Rectal smooth muscle tissue (tissue), 1 donor: ENCODE measurements at regions not wholly inside any gene's neighbourhood (a gene's known extent, or its start where the extent isn't known, plus 50 kb on each side); places are given as distances from the start of the nearest gene placed in this dataset.

Experiments
- H3K27ac ChIP-seq: one replicate; pipeline ENCODE4 v1.7.0; 2013; ENCODE audit warnings: low read depth, low read length, inconsistent platforms
- H3K27me3 ChIP-seq: one replicate; pipeline ENCODE4 v1.7.0; 2013; ENCODE audit warnings: low read length; ENCODE audit not compliant: control insufficient read depth, insufficient read depth
- H3K36me3 ChIP-seq: one replicate; pipeline ENCODE4 v1.7.0; 2013; ENCODE audit warnings: low read length; ENCODE audit not compliant: control insufficient read depth, insufficient read depth
- H3K4me1 ChIP-seq: one replicate; pipeline ENCODE4 v1.7.0; 2013; ENCODE audit warnings: low read length; ENCODE audit not compliant: control insufficient read depth, insufficient read depth
- H3K4me3 ChIP-seq: one replicate; pipeline ENCODE4 v1.7.0; 2013; ENCODE audit warnings: low read length
- H3K9ac ChIP-seq: one replicate; pipeline ENCODE4 v1.7.0; 2013; ENCODE audit warnings: low read length

DNA sequence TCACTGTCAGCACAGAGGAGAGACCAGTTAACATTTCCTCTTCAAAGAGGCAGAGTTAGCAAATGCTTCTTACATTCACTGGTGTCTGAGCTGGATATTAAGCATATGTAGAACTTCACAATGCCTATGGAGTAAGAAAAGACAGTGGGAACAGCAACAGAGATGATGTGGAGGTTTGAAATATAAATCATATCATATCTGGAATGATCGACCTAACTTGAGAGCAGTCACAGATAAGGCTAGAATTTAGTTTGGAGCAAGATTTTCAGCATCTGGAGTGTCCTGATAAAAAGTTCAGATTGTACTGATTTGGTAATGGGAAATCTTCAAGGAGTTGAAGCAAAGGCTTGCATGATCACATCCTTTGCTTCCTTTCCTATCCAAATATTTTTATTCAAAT is 90.5 kb upstream of the ANKRD50 start:
- Histone ChIP-seq H3K9ac (no peak overlapping the region), H3K4me1 (peaks cover 2% of the 10 kb centered on the region), H3K4me3 (no peak overlapping the region), H3K36me3 (no peaks in the 10 kb centered on the region), H3K27ac (no peak overlapping the region), H3K27me3 (no peaks in the 10 kb centered on the region)

DNA sequence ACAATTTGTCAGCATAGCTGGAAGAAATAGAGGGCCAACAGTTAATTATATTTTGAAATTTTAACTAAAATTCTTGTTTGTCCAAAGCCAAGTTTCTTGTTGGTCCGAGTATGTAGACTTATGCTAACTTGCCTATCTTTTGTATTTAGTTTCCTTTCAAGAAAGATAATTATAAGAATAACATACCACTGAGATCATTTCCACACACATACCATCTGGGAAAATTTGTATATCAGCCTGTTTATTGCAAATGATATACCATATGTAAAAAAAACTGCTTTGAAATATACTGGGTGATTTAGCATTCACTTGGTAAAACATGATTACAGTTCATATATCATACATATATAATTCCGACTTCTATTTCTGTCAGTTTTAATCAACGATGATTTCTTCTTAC is 84.7 kb upstream of the ANKRD50 start:
- no peaks in the 10 kb centered on the region for H3K36me3 ChIP-seq
- H3K4me1 ChIP-seq, result no peaks in the 10 kb centered on the region
- no peak overlapping the region for H3K27ac ChIP-seq
- no peaks in the 10 kb centered on the region for H3K27me3 ChIP-seq
- H3K9ac ChIP-seq, result no peak overlapping the region
- no peak overlapping the region for H3K4me3 ChIP-seq

DNA sequence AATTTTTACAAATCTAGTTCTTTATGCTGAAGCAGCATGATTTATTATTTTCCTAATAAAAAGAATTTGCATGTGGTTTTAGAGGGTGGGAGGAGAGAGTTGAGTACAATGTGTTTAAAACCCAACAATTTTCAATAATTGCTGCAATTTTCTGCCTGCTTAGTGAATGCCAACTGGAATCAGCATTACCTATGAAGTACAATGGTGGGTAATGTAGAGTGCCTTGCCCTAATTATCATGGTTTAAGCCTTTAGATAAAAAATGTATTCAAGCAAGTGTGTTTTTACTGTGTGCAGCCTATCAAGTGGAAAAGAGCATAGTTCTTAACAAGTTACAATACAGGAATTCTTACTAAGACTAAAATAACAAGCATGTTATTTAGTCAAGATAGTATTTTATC is 77.9 kb upstream of the ANKRD50 start:
- no peaks in the 10 kb centered on the region for H3K4me1 ChIP-seq
- H3K9ac ChIP-seq, result no peak overlapping the region
- H3K4me3 ChIP-seq, result no peak overlapping the region
- no peaks in the 10 kb centered on the region for H3K27me3 ChIP-seq
- H3K36me3 ChIP-seq, result no peaks in the 10 kb centered on the region
- H3K27ac ChIP-seq, result no peak overlapping the region

DNA sequence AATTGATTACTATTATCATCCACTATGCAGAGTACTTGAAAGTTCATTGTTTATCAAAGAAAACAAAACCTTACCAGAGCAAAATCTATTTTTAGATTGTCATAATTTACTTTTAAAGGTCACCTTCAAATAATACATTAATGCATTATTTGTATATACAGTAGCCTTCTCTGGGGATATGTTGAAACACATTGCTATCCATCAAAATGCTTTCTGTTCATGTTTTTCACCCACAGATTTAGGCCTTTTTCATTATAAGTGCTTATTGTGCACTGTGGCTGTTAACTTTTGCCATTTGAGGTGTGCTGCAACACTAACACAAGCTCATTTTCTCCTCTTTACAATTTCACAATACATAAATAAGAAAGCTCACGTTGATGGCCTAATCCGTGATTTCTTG is 74.1 kb upstream of the ANKRD50 start:
- no peaks in the 10 kb centered on the region for H3K4me1 ChIP-seq
- no peaks in the 10 kb centered on the region for H3K27me3 ChIP-seq
- H3K36me3 ChIP-seq, result no peaks in the 10 kb centered on the region
- H3K4me3 ChIP-seq, result no peak overlapping the region
- H3K9ac ChIP-seq, result no peak overlapping the region
- no peak overlapping the region for H3K27ac ChIP-seq

DNA sequence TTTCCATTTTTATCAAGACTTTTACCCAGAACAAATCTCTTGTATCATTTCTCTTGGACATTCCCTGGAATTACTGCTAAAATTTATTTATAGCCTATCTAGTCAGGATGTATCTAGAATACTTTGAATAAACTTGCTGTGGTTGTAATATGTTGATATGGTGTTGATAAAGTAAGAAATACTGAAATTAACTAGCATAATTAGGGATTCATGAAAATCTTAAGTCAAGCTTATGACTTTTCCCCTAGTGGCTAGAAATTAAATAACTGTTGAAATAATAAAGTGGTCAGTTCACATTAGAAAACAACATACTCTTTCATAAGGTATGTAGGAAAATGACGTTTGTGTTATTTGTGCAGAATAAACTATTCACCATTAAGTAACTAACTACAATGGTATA is 73.1 kb upstream of the ANKRD50 start:
- Histone ChIP-seq H3K9ac (no peak overlapping the region), H3K4me3 (no peak overlapping the region), H3K27me3 (no peaks in the 10 kb centered on the region)

DNA sequence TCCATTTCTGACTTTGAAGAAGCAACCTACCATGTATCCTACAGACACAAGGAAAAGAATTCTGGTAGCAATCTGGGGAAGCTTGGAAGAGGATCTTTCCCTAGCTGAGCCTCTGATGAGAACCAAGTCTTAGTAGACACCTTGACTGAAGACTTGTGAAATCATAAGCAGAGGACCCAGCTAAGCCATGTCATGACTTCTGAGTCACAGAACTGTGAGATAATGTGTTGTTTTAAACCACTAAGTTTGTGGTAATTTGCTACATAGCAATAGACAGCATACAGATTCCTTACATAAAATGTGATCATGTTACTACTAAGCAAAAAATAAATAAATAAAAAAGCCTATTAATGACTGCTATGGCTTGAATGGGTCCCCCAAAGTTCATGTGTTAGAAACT is 71.3 kb upstream of the ANKRD50 start:
- Histone ChIP-seq H3K27me3 (no peaks in the 10 kb centered on the region), H3K27ac (no peak overlapping the region), H3K4me1 (no peaks in the 10 kb centered on the region), H3K9ac (no peak overlapping the region), H3K36me3 (no peaks in the 10 kb centered on the region), H3K4me3 (no peak overlapping the region)

More for the DNA sequence above, 73.1 kb upstream of the ANKRD50 start:
- Histone ChIP-seq H3K36me3 (no peaks in the 10 kb centered on the region), H3K4me1 (no peaks in the 10 kb centered on the region), H3K27ac (no peak overlapping the region)

DNA sequence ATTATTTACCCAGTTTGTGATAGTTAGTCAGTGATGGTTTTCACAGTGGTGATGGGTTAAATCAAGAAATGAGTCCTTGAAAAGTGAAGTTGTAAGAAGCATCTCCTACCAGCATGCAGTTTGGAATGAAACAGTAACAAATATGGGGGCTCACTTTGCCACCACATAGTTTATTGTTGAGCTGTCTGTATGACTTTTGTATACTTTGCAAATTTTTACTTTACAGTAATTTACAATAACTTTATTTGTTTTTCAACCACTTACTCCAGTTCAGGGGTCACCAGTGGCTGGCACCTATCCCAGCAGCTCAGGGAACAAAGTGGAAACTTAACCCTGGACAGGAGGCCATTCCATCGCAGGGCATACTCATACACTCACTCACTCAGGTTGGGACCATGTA is 64.5 kb upstream of the ANKRD50 start:
- no peaks in the 10 kb centered on the region for H3K36me3 ChIP-seq
- no peak overlapping the region for H3K27ac ChIP-seq
- H3K4me3 ChIP-seq, result no peak overlapping the region
- no peaks in the 10 kb centered on the region for H3K27me3 ChIP-seq
- no peaks in the 10 kb centered on the region for H3K4me1 ChIP-seq
- no peak overlapping the region for H3K9ac ChIP-seq

DNA sequence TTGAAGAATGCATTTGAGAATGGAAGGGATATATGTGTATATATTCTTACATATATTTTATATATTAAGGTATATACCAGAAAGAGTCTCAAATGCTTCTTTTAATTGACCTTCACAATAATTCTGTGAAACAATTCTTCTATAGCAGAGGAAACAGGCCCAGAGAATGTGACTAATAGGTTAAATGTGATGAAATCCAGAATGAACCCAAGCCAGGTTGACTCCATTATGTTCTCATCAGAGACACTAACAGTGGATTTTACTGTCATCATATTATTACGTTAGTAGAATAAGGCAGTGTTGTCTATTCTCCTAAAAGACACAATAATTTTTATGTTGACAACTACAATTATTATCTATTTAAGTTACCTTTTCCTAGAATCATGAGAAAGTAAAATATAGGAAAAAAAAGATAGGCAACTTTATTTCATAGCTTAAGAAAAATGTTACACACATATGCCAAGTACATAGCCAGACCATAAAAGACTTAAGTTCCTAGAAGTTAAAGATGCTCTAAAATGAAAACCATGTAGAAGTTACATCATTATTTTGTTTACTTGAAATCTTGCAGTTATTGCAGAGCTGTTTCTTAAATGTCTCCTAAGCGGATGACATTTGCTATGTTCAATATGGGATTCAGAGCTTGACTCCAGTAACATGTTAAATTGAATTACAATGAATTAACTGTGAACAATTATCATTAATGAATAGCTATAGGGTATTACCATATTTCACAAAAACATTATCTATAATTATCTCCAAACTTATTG is 56.2 kb upstream of the ANKRD50 start:
- no peak overlapping the region for H3K27ac ChIP-seq
- no peaks in the 10 kb centered on the region for H3K36me3 ChIP-seq
- no peaks in the 10 kb centered on the region for H3K27me3 ChIP-seq
- no peak overlapping the region for H3K9ac ChIP-seq
- H3K4me3 ChIP-seq, result no peak overlapping the region
- H3K4me1 ChIP-seq, result no peaks in the 10 kb centered on the region

DNA sequence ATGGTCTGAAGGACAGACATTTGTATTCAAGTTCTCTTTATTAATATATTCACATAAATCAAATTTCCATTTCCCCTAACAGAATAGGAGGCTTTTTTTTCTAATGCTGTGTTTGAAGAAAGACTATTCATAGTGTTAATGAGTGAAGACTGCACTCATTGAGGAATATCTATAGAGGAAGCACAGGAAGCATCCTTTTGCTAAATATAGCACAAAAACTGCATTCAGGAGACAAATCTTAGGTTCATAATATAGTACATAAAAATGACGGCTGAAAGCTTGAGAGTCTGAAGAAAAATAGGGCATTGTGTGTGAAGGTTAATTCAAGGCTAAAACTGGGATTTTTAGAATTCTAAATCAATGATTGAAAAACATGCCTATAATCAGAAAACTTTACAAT is 50.4 kb upstream of the ANKRD50 start:
- no peaks in the 10 kb centered on the region for H3K27me3 ChIP-seq
- no peaks in the 10 kb centered on the region for H3K36me3 ChIP-seq
- no peak overlapping the region for H3K9ac ChIP-seq
- H3K27ac ChIP-seq, result no peak overlapping the region
- H3K4me3 ChIP-seq, result no peak overlapping the region
- no peaks in the 10 kb centered on the region for H3K4me1 ChIP-seq
